OCI-LY3 (cell line): ENCODE measurements at regions not wholly inside any gene's neighbourhood (a gene's known extent, or its start where the extent isn't known, plus 50 kb on each side); places are given as distances from the start of the nearest gene placed in this dataset.

Experiments used
- H2AFZ ChIP-seq: fragments of 200-600, 300-600 bp; shearing (Covaris generic); 2 replicates; pipeline ENCODE4 v1.6.0; 2014; ENCODE audit warnings: antibody characterized with exemption, low read depth, low read length
- H3K27ac ChIP-seq: fragments of 200-600, 300-600 bp; sonication (generic); 2 replicates; pipeline ENCODE4 v1.5.1; 2014; ENCODE audit warnings: mild to moderate bottlenecking, low read length, moderate library complexity, mixed read lengths
- H3K27me3 ChIP-seq: fragments of 200-600, 300-600 bp; sonication (generic); 2 replicates; pipeline ENCODE4 v1.6.1; 2014; ENCODE audit warnings: low read depth, low read length, mixed read lengths
- H3K36me3 ChIP-seq: fragments of 200-600, 300-600 bp; sonication (generic); replicated peaks from 2 replicates; pipeline ENCODE3; 2014; ENCODE audit warnings: low read depth, low read length, mixed read lengths
- H3K4me1 ChIP-seq: fragments of 300-600, 200-600 bp; sonication (generic); 2 replicates; pipeline ENCODE4 v1.6.1; 2014; ENCODE audit warnings: low read length, mixed read lengths
- H3K4me2 ChIP-seq: fragments of 200-600, 300-600 bp; sonication (generic); 2 replicates; pipeline ENCODE4 v1.6.1; 2014; ENCODE audit warnings: low read length, mixed read lengths
- H3K4me3 ChIP-seq: fragments of 300-600, 200-600 bp; sonication (generic); 2 replicates; pipeline ENCODE4 v1.5.1; 2014; ENCODE audit warnings: antibody characterized with exemption, mild to moderate bottlenecking, low read length, moderate library complexity
- H3K79me2 ChIP-seq: fragments of 300-600, 200-600 bp; shearing (Covaris generic); 2 replicates; pipeline ENCODE4 v1.6.1; 2014; ENCODE audit warnings: mild to moderate bottlenecking, low read length, mixed read lengths
- H3K9ac ChIP-seq: fragments of 300-600, 200-600 bp; shearing (Covaris generic); 2 replicates; pipeline ENCODE4 v1.6.0; 2014; ENCODE audit warnings: mild to moderate bottlenecking, low read length, moderate library complexity
- H3K9me3 ChIP-seq: fragments of 200-600, 300-600 bp; shearing (Covaris generic); 2 replicates; pipeline ENCODE4 v1.6.1; 2014; ENCODE audit warnings: low read length, mixed read lengths; ENCODE audit not compliant: insufficient read depth
- H4K20me1 ChIP-seq: fragments of 200-600, 300-600 bp; sonication (generic); 2 replicates; pipeline ENCODE4 v1.6.1; 2016; ENCODE audit warnings: low read length, mixed read lengths; ENCODE audit not compliant: insufficient read depth
- EZH2phosphoT487 ChIP-seq: fragments of 200-600 bp; shearing (Covaris generic); IDR thresholded peaks from 2 replicates; pipeline ENCODE4 v1.6.1; 2018; ENCODE audit warnings: antibody characterized with exemption, mixed run types, low read depth
- TF ChIP-seq, protein P1 (sequence below): fragments of 200-600, 300-600 bp; sonication (generic); IDR thresholded peaks from 2 replicates; pipeline ENCODE4 v1.5.1; 2014; ENCODE audit warnings: antibody characterized with exemption, low read length, low read depth

DNA sequence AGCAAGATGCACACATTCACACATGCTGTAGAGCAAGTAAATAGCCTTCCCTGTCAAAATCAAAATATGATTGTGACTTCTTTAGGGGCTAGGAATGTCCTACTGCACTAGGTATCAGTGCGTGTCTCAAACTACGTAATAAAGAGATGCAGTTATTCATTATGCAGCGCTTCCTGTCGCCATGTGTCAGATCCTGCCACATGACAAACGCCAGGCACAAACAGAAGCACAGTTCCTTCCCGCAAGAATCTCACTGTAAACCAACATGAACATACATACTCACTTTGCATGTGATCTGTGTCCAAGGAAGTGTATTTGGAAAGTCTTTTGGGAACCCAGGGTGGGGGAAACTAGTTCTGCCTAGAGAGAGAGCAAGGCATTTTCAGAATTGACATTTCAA lies 599.9 kb downstream of the RNF144A start:
- peaks cover 11% of the 10 kb centered on the region; the same call in 1 of the 2 replicates for H3K27me3 ChIP-seq
- peaks cover 32% of the 10 kb centered on the region for H3K4me1 ChIP-seq
- H3K36me3 ChIP-seq = no peaks in the 10 kb centered on the region
- H3K4me3 ChIP-seq = no peak overlapping the region
- no peaks in the 10 kb centered on the region for H4K20me1 ChIP-seq
- TF ChIP-seq EZH2phosphoT487 = no peak
- TF ChIP-seq, protein P1, sequence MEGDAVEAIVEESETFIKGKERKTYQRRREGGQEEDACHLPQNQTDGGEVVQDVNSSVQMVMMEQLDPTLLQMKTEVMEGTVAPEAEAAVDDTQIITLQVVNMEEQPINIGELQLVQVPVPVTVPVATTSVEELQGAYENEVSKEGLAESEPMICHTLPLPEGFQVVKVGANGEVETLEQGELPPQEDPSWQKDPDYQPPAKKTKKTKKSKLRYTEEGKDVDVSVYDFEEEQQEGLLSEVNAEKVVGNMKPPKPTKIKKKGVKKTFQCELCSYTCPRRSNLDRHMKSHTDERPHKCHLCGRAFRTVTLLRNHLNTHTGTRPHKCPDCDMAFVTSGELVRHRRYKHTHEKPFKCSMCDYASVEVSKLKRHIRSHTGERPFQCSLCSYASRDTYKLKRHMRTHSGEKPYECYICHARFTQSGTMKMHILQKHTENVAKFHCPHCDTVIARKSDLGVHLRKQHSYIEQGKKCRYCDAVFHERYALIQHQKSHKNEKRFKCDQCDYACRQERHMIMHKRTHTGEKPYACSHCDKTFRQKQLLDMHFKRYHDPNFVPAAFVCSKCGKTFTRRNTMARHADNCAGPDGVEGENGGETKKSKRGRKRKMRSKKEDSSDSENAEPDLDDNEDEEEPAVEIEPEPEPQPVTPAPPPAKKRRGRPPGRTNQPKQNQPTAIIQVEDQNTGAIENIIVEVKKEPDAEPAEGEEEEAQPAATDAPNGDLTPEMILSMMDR = no peak
- H3K79me2 ChIP-seq = no peaks in the 10 kb centered on the region
- H3K4me2 ChIP-seq = no peak overlapping the region
- H3K9ac ChIP-seq = no peak overlapping the region
- H3K27ac ChIP-seq = no peak overlapping the region
- no peaks in the 10 kb centered on the region for H3K9me3 ChIP-seq
- no peak overlapping the region for H2AFZ ChIP-seq

DNA sequence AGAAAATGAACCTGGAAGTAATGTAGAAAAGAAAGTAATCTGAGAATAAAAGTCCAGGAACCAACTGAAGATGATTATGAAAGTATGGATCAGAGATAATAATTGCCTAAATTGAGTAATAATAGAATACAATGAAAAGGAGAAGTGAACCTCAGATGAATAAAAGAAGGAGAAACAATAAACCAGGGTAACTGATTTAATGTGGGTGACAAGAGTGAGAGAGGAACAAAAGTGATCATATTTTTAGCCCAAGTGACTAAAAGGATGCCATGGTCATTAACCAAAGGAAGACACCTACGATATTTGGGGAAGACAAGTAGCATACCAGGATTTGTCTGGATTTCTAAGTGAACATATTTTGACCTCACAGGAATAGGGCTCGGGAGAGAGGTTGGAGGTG lies 600.6 kb downstream of the RNF144A start:
- peaks cover 32% of the 10 kb centered on the region for H3K4me1 ChIP-seq
- H4K20me1 ChIP-seq = no peaks in the 10 kb centered on the region
- H3K27ac ChIP-seq = no peak overlapping the region
- H3K79me2 ChIP-seq = no peaks in the 10 kb centered on the region
- H3K9ac ChIP-seq = no peak overlapping the region
- no peak overlapping the region for H3K4me3 ChIP-seq
- H3K27me3 ChIP-seq = peaks cover 11% of the 10 kb centered on the region; the same call in 1 of the 2 replicates
- H3K36me3 ChIP-seq = no peaks in the 10 kb centered on the region
- no peaks in the 10 kb centered on the region for H3K9me3 ChIP-seq
- no peak overlapping the region for H2AFZ ChIP-seq
- TF ChIP-seq, protein P1 = no peak
- TF ChIP-seq EZH2phosphoT487 = no peak
- no peak overlapping the region for H3K4me2 ChIP-seq

DNA sequence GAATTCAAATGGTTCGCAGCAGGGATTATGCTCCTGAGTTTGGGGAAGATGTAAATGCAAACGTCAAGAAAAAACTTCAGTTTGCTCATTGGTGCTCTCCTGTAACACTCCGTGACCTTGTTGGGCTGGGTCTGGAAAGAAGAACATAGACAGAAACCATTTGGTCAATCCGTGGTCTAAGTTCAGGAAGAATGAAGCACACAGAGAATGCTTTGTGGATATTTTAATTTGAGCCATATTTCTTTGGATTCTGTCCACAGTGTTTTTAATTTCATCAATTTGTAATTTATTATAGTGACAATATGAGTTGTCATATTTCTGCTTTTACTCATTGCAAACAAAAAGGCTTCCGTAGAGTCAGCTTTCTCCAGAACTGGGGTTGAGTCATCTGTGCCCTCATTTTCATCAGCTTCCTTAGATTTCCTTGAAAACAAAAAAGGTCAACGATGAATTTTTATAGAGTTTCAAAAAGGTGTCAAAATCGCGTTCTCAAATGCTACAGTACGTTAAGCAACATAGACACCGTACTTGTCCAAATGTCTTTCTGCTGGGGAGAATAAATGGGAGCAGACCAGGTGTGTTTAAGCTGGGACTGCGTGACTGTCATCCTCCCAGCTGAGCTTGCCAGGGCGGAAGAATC lies 606.4 kb downstream of the RNF144A start:
- Histone ChIP-seq H3K9me3 (no peaks in the 10 kb centered on the region), H2AFZ (no peak overlapping the region), H3K27ac (no peak overlapping the region), H3K4me3 (no peak overlapping the region), H3K9ac (no peak overlapping the region), H3K79me2 (no peaks in the 10 kb centered on the region), H3K4me1 (no peaks in the 10 kb centered on the region), H4K20me1 (no peaks in the 10 kb centered on the region), H3K27me3 (peaks cover 7% of the 10 kb centered on the region), H3K4me2 (no peak overlapping the region), H3K36me3 (no peaks in the 10 kb centered on the region)
- no peak for TF ChIP-seq EZH2phosphoT487
- TF ChIP-seq, protein P1 = no peak

DNA sequence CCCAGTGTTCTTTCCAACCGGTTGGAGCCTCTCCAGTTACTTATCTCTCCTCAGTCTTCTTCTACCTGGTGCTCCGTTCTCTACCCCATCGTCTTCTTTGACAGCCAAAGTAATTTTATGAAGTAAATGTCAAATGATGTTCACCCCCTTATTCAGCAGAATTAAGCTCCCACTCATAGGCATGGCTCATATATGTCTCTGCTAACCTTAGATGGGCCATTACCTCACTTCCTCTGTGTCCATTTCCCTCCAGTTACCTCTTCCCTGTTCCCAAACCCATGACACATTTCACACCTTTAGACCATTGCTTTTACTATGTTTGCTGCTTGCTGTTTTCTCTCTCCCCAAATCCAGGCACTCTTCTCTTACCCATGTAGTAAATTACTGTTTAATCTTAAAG lies 607.0 kb downstream of the RNF144A start:
- Histone ChIP-seq H3K9ac (no peak overlapping the region), H3K27ac (no peak overlapping the region), H4K20me1 (no peaks in the 10 kb centered on the region), H3K79me2 (no peaks in the 10 kb centered on the region), H3K36me3 (no peaks in the 10 kb centered on the region), H3K4me3 (no peak overlapping the region), H3K4me2 (no peak overlapping the region), H3K9me3 (peaks cover under 1% of the 10 kb centered on the region; the same call in 1 of the 2 replicates), H2AFZ (no peak overlapping the region), H3K4me1 (no peaks in the 10 kb centered on the region), H3K27me3 (peaks cover 7% of the 10 kb centered on the region)
- TF ChIP-seq, protein P1 = no peak
- TF ChIP-seq EZH2phosphoT487 = no peak
